T-helper 17 cell (primary cell): ENCODE measurements at regions not wholly inside any gene's neighbourhood (a gene's known extent, or its start where the extent isn't known, plus 50 kb on each side); places are given as distances from the start of the nearest gene placed in this dataset.

ENCODE experiments used
- ATAC-seq: fragments of 150-1000 bp; cut with Tn5 transposase; 2 replicates; pipeline ENCODE4 v1.10.0; 2021; ENCODE audit warnings: mild to moderate bottlenecking, moderate library complexity
- DNase-seq, 3 donors: peaks; one replicate each; pipeline versions ENCODE4 v3.0.0 to v3.0.0-alpha.2; 2020 to 2021
- H3K9me3 ChIP-seq: one replicate; pipeline ENCODE4 v1.7.0; 2013; ENCODE audit warnings: low read length, mild to moderate bottlenecking; ENCODE audit not compliant: control insufficient read depth, poor library complexity, severe bottlenecking
- H3K27ac Mint-ChIP-seq: one replicate; pipeline ENCODE4 v1.8.0; 2022; ENCODE audit warnings: mild to moderate bottlenecking, moderate library complexity, mixed read lengths
- H3K27me3 Mint-ChIP-seq: one replicate; pipeline ENCODE4 v1.8.0; 2022; ENCODE audit warnings: mixed read lengths
- H3K36me3 Mint-ChIP-seq: one replicate; pipeline ENCODE4 v1.8.0; 2022; ENCODE audit warnings: low read depth, mixed read lengths
- H3K4me1 Mint-ChIP-seq: one replicate; pipeline ENCODE4 v1.8.0; 2022; ENCODE audit warnings: mild to moderate bottlenecking, mixed read lengths
- H3K4me3 Mint-ChIP-seq: one replicate; pipeline ENCODE4 v1.8.0; 2022; ENCODE audit warnings: mild to moderate bottlenecking, moderate library complexity, mixed read lengths

DNA sequence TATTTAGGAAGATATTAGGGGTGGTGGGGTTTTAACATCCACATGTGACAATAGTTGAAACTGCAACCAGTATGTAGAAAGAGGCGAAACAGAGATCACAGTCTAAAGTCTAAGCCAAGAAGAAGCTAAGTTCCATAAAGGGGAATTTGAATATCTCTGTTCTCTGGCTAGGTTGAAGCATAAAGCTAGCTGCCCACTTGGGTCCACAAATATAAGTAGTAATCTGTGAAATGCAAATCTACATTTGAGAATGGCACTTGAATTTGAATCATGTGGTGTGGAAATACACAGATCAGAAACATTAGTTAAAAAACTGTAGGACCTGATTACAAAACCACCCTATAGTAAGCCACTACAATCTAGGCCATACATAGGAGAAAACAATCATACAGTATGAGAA, 602.1 kb downstream of the LMO4 start:
- Mint-ChIP-seq H3K27me3 (no peaks in the 10 kb centered on the region), H3K4me3 (no peak overlapping the region), H3K27ac (no peak overlapping the region), H3K36me3 (no peaks in the 10 kb centered on the region), H3K4me1 (no peaks in the 10 kb centered on the region)
- H3K9me3 ChIP-seq, result no peaks in the 10 kb centered on the region
- ATAC-seq, result no peak
- no peak for DNase-seq

DNA sequence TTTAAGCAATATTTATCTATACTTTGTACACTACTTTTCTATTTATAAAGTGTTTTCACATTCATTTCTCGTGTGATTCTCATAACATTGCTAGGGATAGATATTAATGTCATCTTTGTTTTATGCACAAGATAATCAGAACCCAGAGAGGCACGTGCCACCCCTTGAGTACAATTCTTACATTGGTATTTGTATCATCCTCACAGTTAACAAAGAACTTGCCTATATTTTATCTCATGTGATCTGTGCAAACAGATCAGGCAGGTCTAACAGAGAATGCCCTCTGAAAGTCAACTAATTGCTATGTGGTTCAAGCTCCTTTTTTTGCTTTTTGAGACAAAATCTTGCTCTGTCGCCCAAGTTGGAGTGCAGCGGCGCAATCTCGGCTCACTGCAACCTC, 604.5 kb downstream of the LMO4 start:
- no peaks in the 10 kb centered on the region for H3K4me1 Mint-ChIP-seq
- H3K27me3 Mint-ChIP-seq, result peaks cover 5% of the 10 kb centered on the region
- ATAC-seq, result no peak
- no peaks in the 10 kb centered on the region for H3K36me3 Mint-ChIP-seq
- H3K4me3 Mint-ChIP-seq, result no peak overlapping the region
- H3K9me3 ChIP-seq, result no peaks in the 10 kb centered on the region
- DNase-seq, result no peak
- no peak overlapping the region for H3K27ac Mint-ChIP-seq

DNA sequence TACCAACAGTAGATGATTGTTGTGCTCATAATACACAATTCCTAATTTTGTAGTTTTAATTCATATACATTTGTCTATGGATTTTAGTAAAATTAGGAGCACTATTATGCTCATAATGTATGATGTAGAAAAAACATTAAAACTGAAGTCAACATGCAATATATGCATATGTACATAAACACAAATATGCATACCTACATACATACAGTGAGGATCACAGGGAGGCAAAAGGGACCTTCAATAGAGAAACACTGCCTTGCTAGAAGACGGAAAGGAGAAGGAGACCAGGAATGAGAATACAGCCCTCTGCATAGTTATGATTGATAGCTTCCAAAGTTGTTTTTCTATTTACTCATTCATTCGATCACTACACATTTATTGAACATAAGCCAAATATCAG, 606.5 kb downstream of the LMO4 start:
- ATAC-seq, result no peak
- Mint-ChIP-seq H3K4me1 (no peaks in the 10 kb centered on the region), H3K36me3 (no peaks in the 10 kb centered on the region), H3K27ac (no peak overlapping the region), H3K4me3 (no peak overlapping the region), H3K27me3 (peaks cover 5% of the 10 kb centered on the region)
- DNase-seq, result no peak
- no peaks in the 10 kb centered on the region for H3K9me3 ChIP-seq

DNA sequence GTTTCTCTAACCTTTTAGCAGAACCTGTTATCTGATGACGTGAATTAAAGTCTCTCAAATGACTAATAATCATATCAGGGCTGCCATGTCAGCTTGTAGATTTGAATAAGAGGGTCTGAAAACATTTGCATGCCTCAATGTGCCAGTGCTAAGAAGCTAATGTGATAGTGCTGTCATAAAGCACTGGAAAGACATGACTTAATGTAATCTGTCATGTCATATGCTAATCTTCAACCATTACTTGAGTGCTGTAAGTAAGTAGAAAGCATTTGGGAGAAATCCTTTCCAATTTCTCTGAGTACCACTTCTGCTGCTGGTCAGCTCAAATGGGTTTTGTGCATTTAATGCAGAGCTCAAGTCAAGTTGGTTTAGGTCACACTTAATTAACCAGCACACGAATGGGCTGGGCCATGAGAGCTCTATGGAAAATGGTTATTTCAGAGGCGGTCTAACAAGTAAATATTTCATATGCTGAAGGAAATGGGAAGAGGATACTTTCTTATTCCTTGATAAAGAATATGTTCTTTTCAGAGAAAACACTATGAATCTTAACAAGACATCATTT, 609.2 kb downstream of the LMO4 start:
- ATAC-seq (no peak), DNase-seq (no peak)
- Mint-ChIP-seq H3K27me3 (peaks cover 5% of the 10 kb centered on the region), H3K27ac (no peak overlapping the region), H3K4me1 (no peaks in the 10 kb centered on the region), H3K36me3 (no peaks in the 10 kb centered on the region), H3K4me3 (no peak overlapping the region)
- H3K9me3 ChIP-seq, result no peaks in the 10 kb centered on the region

DNA sequence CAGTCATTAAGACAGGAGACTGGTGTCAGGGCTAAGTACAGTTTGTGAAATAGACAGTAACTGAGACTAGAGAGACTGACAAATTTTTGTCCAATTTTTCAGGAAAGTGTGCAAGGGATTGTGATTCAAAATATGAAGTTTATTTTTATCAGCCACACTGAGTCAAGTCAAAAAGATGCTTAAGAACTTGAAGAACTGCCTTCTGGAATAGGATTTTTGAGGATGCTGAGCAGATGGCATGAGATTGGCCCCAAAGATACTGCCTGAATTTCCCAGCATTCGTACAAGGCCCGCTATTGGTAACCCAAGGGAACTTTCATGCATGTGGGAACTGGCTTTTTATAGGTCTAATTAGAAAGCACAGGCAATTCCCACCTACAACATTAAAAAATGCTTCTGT, 610.0 kb downstream of the LMO4 start:
- no peak for DNase-seq
- Mint-ChIP-seq H3K4me3 (no peak overlapping the region), H3K36me3 (no peaks in the 10 kb centered on the region), H3K27ac (no peak overlapping the region), H3K4me1 (no peaks in the 10 kb centered on the region), H3K27me3 (peaks cover 5% of the 10 kb centered on the region)
- ATAC-seq, result no peak
- H3K9me3 ChIP-seq, result no peaks in the 10 kb centered on the region

DNA sequence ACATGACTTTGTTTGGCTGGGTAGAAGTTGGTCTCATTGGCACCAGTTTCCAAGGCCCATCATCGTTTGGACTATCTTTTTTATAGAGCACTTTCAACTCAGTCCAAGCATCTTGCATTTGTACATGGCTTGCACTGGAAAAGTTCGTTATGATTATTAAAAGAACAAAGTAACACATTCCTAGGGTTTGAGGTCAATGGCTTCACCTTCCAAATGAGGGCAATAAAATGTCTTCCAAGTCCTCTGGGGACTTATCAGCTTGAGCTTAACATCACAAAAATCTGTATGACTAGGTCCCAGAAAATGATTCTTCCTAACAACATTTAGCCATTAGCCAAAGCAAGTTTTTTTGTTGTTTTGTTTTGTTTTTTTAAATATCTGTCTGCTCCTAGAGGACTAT, 610.8 kb downstream of the LMO4 start:
- no peak overlapping the region for H3K27ac Mint-ChIP-seq
- DNase-seq (no peak), ATAC-seq (no peak)
- H3K36me3 Mint-ChIP-seq, result no peaks in the 10 kb centered on the region
- no peak overlapping the region for H3K4me3 Mint-ChIP-seq
- H3K4me1 Mint-ChIP-seq, result no peaks in the 10 kb centered on the region
- H3K9me3 ChIP-seq, result no peaks in the 10 kb centered on the region
- H3K27me3 Mint-ChIP-seq, result peaks cover 5% of the 10 kb centered on the region

DNA sequence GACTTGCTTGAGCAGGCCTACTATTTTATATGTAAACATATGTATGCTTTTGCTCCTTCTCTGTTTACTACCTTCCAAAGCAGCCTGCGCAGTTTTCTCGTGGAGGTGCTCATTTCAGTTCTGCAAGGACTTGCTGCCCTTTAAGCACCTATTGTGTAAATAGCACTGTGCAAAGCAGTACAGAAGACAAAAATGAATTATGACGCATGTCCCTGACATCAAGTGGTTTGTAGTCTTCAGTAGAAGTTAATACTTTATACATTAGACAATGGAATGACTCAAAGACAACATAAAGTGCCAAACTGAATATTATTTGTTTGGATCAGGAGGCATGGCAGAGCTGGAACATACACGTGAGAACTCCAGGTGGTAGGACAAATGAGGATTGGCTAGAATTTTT, 611.7 kb downstream of the LMO4 start:
- ATAC-seq (no peak), DNase-seq (no peak)
- no peak overlapping the region for H3K4me3 Mint-ChIP-seq
- H3K4me1 Mint-ChIP-seq, result no peaks in the 10 kb centered on the region
- H3K9me3 ChIP-seq, result no peaks in the 10 kb centered on the region
- H3K27ac Mint-ChIP-seq, result no peak overlapping the region
- peaks cover 5% of the 10 kb centered on the region for H3K27me3 Mint-ChIP-seq
- H3K36me3 Mint-ChIP-seq, result no peaks in the 10 kb centered on the region

DNA sequence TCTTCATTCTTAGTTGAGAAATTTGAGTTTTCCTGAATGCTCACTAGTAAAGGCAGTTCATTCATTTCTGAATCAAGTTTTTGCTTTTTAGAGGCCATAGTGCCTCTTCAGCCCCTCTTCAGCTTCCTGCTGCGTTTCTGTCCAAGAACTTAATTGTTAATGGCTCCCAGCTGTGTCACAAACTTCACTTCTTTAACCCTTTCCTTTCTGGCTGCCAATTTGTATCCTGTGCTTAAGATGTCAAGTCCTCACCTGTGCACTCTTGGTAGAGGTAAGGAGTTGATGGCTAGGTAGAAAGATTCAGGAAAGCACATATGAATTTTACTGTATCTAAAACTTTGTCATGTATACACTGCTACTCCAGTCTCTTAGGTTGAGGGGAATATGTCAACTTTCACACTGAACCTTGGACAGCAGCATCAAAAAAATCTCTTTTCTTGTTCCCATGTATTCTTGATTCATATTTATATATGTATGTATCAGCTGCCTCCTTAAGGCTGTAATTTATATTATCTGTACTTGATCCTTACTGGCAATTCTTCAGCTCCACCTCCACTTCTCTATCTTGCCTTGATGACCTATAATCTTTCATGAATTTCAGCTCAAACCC, 612.8 kb downstream of the LMO4 start:
- no peak for ATAC-seq
- Mint-ChIP-seq H3K27me3 (peaks cover 11% of the 10 kb centered on the region), H3K4me3 (no peak overlapping the region), H3K4me1 (no peaks in the 10 kb centered on the region), H3K27ac (no peak overlapping the region), H3K36me3 (no peaks in the 10 kb centered on the region)
- DNase-seq, result no peak
- H3K9me3 ChIP-seq, result no peaks in the 10 kb centered on the region

DNA sequence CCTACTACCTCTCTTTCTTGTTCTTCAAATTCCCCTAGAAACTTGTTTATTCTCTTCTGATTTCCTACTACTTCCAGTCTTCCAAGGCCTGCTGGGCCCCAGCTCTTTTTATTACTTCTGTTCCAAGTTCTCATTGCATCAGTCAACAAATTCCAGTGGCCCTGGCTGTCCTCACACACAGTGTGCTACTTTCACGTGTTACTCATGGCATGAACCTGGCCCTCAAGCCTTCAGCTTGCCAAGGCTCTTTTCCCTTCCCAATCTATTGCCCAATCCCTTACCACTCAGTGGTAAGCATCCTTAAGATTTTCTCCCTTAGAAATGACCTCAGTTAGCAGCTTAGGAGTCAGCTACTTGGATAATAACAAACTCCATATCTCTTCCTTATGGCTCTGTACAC, 613.5 kb downstream of the LMO4 start:
- no peaks in the 10 kb centered on the region for H3K4me1 Mint-ChIP-seq

DNA sequence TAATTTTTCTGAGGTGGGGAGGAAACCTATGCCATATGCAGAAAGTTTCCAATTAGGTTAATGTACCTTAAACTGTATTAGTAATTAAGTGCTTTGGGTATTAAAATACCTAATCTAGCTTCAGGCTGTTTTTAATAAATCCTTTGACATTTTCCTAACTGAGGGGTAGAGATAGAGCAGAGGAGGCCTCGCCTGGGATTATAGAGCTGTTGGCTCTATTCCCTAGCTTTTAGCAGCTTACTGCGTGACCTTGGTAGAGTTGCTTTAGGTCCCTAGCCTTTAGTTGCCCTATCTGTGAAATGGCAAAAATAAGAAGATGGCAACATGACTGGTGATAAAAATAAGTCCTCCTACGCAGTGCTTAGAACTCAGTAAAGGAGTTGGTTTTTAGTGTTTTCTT, 621.0 kb downstream of the LMO4 start:
- DNase-seq, result no peak
- Mint-ChIP-seq H3K27me3 (peaks cover 57% of the 10 kb centered on the region), H3K4me1 (peaks cover 4% of the 10 kb centered on the region), H3K36me3 (no peaks in the 10 kb centered on the region), H3K27ac (no peak overlapping the region), H3K4me3 (no peak overlapping the region)
- no peak for ATAC-seq
- H3K9me3 ChIP-seq, result no peaks in the 10 kb centered on the region

More for the DNA sequence above, 613.5 kb downstream of the LMO4 start:
- ATAC-seq (no peak), DNase-seq (no peak)
- Mint-ChIP-seq H3K27me3 (peaks cover 9% of the 10 kb centered on the region), H3K4me3 (no peak overlapping the region), H3K27ac (no peak overlapping the region), H3K36me3 (no peaks in the 10 kb centered on the region)
- H3K9me3 ChIP-seq, result no peaks in the 10 kb centered on the region

DNA sequence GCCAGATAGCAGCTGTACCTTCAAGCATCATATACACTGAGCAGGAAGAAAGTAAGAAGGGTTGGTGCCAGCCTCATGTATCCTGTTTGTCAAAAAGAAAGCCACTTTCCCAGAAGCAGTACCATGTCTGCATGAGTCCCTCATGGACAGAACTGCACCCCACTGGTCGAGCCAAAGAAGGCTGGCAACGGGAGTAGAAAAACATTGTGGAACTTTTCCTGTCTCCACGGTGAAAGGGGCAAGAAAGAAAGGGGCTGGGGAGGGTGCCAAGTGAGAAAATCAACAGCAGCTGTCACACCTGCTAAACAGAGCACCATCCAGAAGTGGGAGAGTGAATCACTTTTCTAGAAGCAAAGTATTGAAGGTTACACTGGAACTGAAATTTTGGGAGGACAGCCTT, 621.7 kb downstream of the LMO4 start:
- ATAC-seq (no peak), DNase-seq (no peak)
- H3K9me3 ChIP-seq, result no peaks in the 10 kb centered on the region
- H3K4me1 Mint-ChIP-seq, result peaks cover 4% of the 10 kb centered on the region
- no peaks in the 10 kb centered on the region for H3K36me3 Mint-ChIP-seq
- H3K27me3 Mint-ChIP-seq, result peaks cover 57% of the 10 kb centered on the region
- no peak overlapping the region for H3K4me3 Mint-ChIP-seq
- no peak overlapping the region for H3K27ac Mint-ChIP-seq

DNA sequence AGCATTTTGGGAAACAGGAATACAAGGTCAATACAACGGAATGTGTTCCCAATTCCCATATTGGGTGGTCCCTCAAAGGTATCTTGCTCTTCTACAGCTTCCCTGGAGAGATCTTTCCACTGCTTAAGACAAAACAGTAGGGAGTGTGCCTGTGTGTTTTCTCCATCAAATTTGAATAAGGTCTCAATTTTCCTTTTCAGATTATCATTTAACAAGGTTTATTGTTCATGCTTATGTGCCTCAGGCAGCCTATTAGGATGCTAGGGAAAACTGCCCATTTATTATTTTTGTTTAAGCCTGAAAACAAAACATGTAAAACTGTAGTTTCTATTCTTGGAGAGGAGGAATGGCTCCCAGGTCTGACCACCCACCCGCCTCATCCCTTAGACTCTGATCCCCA, 622.7 kb downstream of the LMO4 start:
- Mint-ChIP-seq H3K27ac (peak overlapping the region; percentile 21), H3K4me1 (peaks cover 4% of the 10 kb centered on the region), H3K36me3 (no peaks in the 10 kb centered on the region), H3K27me3 (peaks cover 56% of the 10 kb centered on the region), H3K4me3 (no peak overlapping the region)
- no peak for ATAC-seq
- H3K9me3 ChIP-seq, result no peaks in the 10 kb centered on the region
- no peak for DNase-seq

DNA sequence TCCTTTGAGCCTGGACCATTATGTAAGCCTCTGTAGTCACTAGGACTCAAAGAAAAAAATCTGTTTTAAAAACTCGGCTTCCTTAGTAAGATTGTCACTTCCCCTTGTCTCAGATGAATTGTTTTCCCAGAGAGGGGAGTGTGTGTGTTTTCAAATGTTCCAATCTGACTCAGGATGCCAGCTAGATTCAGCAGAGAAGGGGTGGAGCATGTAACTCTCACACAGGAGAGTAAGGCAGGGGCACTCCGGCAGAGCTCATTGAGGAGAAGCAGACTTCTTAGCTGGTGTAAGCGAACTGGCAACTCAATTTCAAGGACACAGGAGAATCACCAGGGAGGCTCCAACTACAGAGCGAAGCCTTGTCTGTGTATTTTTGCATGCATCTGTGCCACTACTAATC, 623.2 kb downstream of the LMO4 start:
- Mint-ChIP-seq H3K4me1 (peaks cover 4% of the 10 kb centered on the region), H3K27ac (peak overlapping the region; percentile 21), H3K4me3 (no peak overlapping the region), H3K36me3 (no peaks in the 10 kb centered on the region), H3K27me3 (peaks cover 59% of the 10 kb centered on the region)
- H3K9me3 ChIP-seq, result no peaks in the 10 kb centered on the region
- no peak for ATAC-seq
- DNase-seq, result no peak

DNA sequence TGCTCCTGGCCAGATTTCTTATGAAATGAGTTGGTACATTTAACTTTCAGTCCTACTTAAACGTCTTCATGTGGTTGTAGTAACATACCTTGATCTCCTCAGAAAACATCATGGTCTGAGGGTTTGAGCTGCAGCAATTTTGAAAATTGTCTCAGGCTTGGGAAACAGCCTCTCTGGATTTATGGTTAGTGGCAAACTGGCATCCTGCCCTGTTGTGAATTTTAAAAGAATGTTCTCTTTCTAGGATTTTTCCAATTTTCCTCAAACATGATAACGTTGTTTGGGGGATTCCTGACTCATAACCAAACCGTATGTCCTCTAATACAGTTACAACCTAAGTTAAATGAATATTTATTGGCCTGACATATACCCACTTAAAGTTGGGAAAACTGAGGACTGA, 624.4 kb downstream of the LMO4 start:
- no peaks in the 10 kb centered on the region for H3K9me3 ChIP-seq
- no peaks in the 10 kb centered on the region for H3K36me3 Mint-ChIP-seq
- no peak overlapping the region for H3K4me3 Mint-ChIP-seq
- ATAC-seq (no peak), DNase-seq (no peak)
- peaks cover 57% of the 10 kb centered on the region for H3K27me3 Mint-ChIP-seq
- H3K4me1 Mint-ChIP-seq, result peaks cover 4% of the 10 kb centered on the region
- H3K27ac Mint-ChIP-seq, result no peak overlapping the region
